Right atrium auricular region (tissue), 2 donors: ENCODE measurements at regions not wholly inside any gene's neighbourhood (a gene's known extent, or its start where the extent isn't known, plus 50 kb on each side); places are given as distances from the start of the nearest gene placed in this dataset.

Experiments used
- DNase-seq: peaks from one replicate; pipeline ENCODE4 v3.0.0-alpha.2; 2019; ENCODE audit warnings: low spot score
- H3K27ac ChIP-seq, 2 donors: fragments of 200-600 bp; sonication (generic); 1 replicate in 1 of 2; 2 replicates in 1 of 2; pipeline ENCODE4 v1.5.1; 2016 to 2019
- H3K27me3 ChIP-seq, 2 donors: fragments of 200-600 bp; sonication (generic); one replicate each; pipeline versions ENCODE4 v1.5.1 to v1.6.0; 2017 to 2019
- H3K36me3 ChIP-seq: fragments of 200-600 bp; sonication (generic); one replicate; pipeline ENCODE4 v1.5.1; 2016
- H3K4me1 ChIP-seq, 2 donors: fragments of 200-600 bp; sonication (generic); one replicate each; pipeline versions ENCODE4 v1.5.1 to v1.6.0; 2017 to 2019
- H3K4me3 ChIP-seq, 2 donors: fragments of 200-600 bp; sonication (generic); 1 replicate in 1 of 2; 2 replicates in 1 of 2; pipeline ENCODE4 v1.5.1; 2017 to 2019; ENCODE audit warnings: mild to moderate bottlenecking in 1 of 2, moderate library complexity in 1 of 2
- H3K9me3 ChIP-seq, 2 donors: fragments of 200-600 bp; sonication (generic); one replicate each; pipeline ENCODE4 v1.5.1; 2019
- CTCF ChIP-seq, 2 donors: fragments of 200-600 bp; sonication (generic); IDR thresholded peaks; one replicate each; pipeline ENCODE4 v1.5.1; 2019; ENCODE audit warnings: antibody characterized with exemption in 2 of 2

- Histone ChIP-seq H3K4me3 (no peak overlapping the region), H3K27me3 (no peaks in the 10 kb centered on the region), H3K36me3 (no peaks in the 10 kb centered on the region), H3K4me1 (no peaks in the 10 kb centered on the region), H3K9me3 (no peaks in the 10 kb centered on the region), H3K27ac (no peak overlapping the region)
- TF ChIP-seq CTCF (IDR thresholded peaks at IDR 0.05): no peak
- no peak for DNase-seq
Observed at GRCh38 chr5:88051148-88051547, 217.5 kb downstream of the TMEM161B start.

GRCh38 chr5:88049737-88050136 is 218.9 kb downstream of the TMEM161B start:
- DNase-seq: no peak
- no peaks in the 10 kb centered on the region for H3K36me3 ChIP-seq
- H3K27me3 ChIP-seq: no peaks in the 10 kb centered on the region
- no peak overlapping the region for H3K4me3 ChIP-seq
- H3K27ac ChIP-seq: no peak overlapping the region
- no peaks in the 10 kb centered on the region for H3K9me3 ChIP-seq
- H3K4me1 ChIP-seq: no peaks in the 10 kb centered on the region
- no peak for TF ChIP-seq CTCF (IDR thresholded peaks at IDR 0.05)

GRCh38 chr5:88049156-88049555 is 219.5 kb downstream of the TMEM161B start:
- Histone ChIP-seq H3K4me1 (no peaks in the 10 kb centered on the region), H3K27me3 (no peaks in the 10 kb centered on the region), H3K27ac (no peak overlapping the region), H3K9me3 (no peaks in the 10 kb centered on the region), H3K4me3 (no peak overlapping the region), H3K36me3 (no peaks in the 10 kb centered on the region)
- TF ChIP-seq CTCF (IDR thresholded peaks at IDR 0.05): no peak
- DNase-seq: no peak

GRCh38 chr5:88045931-88046461 is 222.6 kb downstream of the TMEM161B start:
- H3K36me3 ChIP-seq: no peaks in the 10 kb centered on the region
- no peak overlapping the region for H3K27ac ChIP-seq
- DNase-seq: no peak
- H3K4me1 ChIP-seq: no peaks in the 10 kb centered on the region
- TF ChIP-seq CTCF (IDR thresholded peaks at IDR 0.05): no peak
- H3K4me3 ChIP-seq: no peak overlapping the region
- no peaks in the 10 kb centered on the region for H3K27me3 ChIP-seq
- no peaks in the 10 kb centered on the region for H3K9me3 ChIP-seq

GRCh38 chr5:88045165-88045564 is 223.5 kb downstream of the TMEM161B start:
- no peak for DNase-seq
- Histone ChIP-seq H3K4me1 (no peaks in the 10 kb centered on the region), H3K9me3 (no peaks in the 10 kb centered on the region), H3K27me3 (no peaks in the 10 kb centered on the region), H3K4me3 (no peak overlapping the region), H3K36me3 (no peaks in the 10 kb centered on the region), H3K27ac (no peak overlapping the region)
- no peak for TF ChIP-seq CTCF (IDR thresholded peaks at IDR 0.05)

GRCh38 chr5:88034520-88034919 is 234.1 kb downstream of the TMEM161B start:
- no peak overlapping the region for H3K4me3 ChIP-seq
- H3K27me3 ChIP-seq: no peaks in the 10 kb centered on the region
- no peak for TF ChIP-seq CTCF (IDR thresholded peaks at IDR 0.05)
- no peaks in the 10 kb centered on the region for H3K9me3 ChIP-seq
- H3K27ac ChIP-seq: no peak overlapping the region
- H3K4me1 ChIP-seq: no peaks in the 10 kb centered on the region
- DNase-seq: no peak
- H3K36me3 ChIP-seq: no peaks in the 10 kb centered on the region
